H9 (cell line): ENCODE measurements at regions not wholly inside any gene's neighbourhood (a gene's known extent, or its start where the extent isn't known, plus 50 kb on each side); places are given as distances from the start of the nearest gene placed in this dataset.

ENCODE experiments used
- DNase-seq: peaks from one replicate; pipeline ENCODE4 v3.0.0-alpha.2; 2017
- H2AFZ ChIP-seq: one replicate; pipeline ENCODE4 v1.6.1; 2013; ENCODE audit warnings: mild to moderate bottlenecking, low read length, control low read depth, moderate library complexity
- H2AK5ac ChIP-seq: 2 replicates; pipeline ENCODE4 v1.6.1; 2013; ENCODE audit warnings: low read length, control low read depth, mixed read lengths; ENCODE audit not compliant: insufficient read length
- H2BK120ac ChIP-seq: one replicate; pipeline ENCODE4 v1.6.1; 2013; ENCODE audit warnings: low read depth, mild to moderate bottlenecking, low read length, control low read depth, inconsistent platforms; ENCODE audit not compliant: poor library complexity, severe bottlenecking
- H2BK12ac ChIP-seq: 2 replicates; pipeline ENCODE4 v1.6.1; 2013; ENCODE audit warnings: low read length, control low read depth, mixed read lengths, low read depth; ENCODE audit not compliant: insufficient read length
- H2BK15ac ChIP-seq: 2 replicates; pipeline ENCODE4 v1.6.1; 2013; ENCODE audit warnings: low read depth, low read length, control low read depth
- H2BK20ac ChIP-seq: one replicate; pipeline ENCODE4 v1.6.1; 2013; ENCODE audit warnings: low read depth, mild to moderate bottlenecking, low read length, control low read depth, inconsistent platforms; ENCODE audit not compliant: poor library complexity, severe bottlenecking
- H2BK5ac ChIP-seq: 2 replicates; pipeline ENCODE4 v1.6.1; 2013; ENCODE audit warnings: low read length, control low read depth, mixed read lengths; ENCODE audit not compliant: insufficient read length
- H3K14ac ChIP-seq: 2 replicates; pipeline ENCODE4 v1.6.1; 2013; ENCODE audit warnings: low read length, control low read depth; ENCODE audit not compliant: insufficient read depth
- H3K18ac ChIP-seq: 2 replicates; pipeline ENCODE4 v1.6.1; 2013; ENCODE audit warnings: low read depth, mild to moderate bottlenecking, mixed read lengths, low read length, control low read depth; ENCODE audit not compliant: insufficient read length
- H3K23ac ChIP-seq: 2 replicates; pipeline ENCODE4 v1.6.1; 2013; ENCODE audit warnings: low read length, control low read depth, mixed read lengths, low read depth; ENCODE audit not compliant: insufficient read length
- H3K23me2 ChIP-seq: 2 replicates; pipeline ENCODE4 v1.6.1; 2013; ENCODE audit warnings: low read depth, mild to moderate bottlenecking, mixed read lengths, low read length, control low read depth; ENCODE audit not compliant: insufficient read length, poor library complexity, severe bottlenecking
- H3K27ac ChIP-seq: 2 replicates; pipeline ENCODE4 v1.5.1; 2013; ENCODE audit warnings: low read length, control low read depth, mixed read lengths, low read depth; ENCODE audit not compliant: insufficient read length
- H3K27me3 ChIP-seq: 2 replicates; pipeline ENCODE4 v1.6.1; 2013; ENCODE audit warnings: low read length, control low read depth, inconsistent platforms; ENCODE audit not compliant: insufficient read depth
- H3K4ac ChIP-seq: 2 replicates; pipeline ENCODE4 v1.6.1; 2013; ENCODE audit warnings: low read depth, mild to moderate bottlenecking, control low read depth, inconsistent platforms, low read length, moderate library complexity
- H3K4me1 ChIP-seq: 2 replicates; pipeline ENCODE4 v1.6.1; 2013; ENCODE audit warnings: low read length, control low read depth, inconsistent platforms; ENCODE audit not compliant: insufficient read depth
- H3K4me2 ChIP-seq: 2 replicates; pipeline ENCODE4 v1.6.1; 2013; ENCODE audit warnings: low read length, control low read depth, mixed read lengths; ENCODE audit not compliant: insufficient read length, insufficient read depth
- H3K56ac ChIP-seq: 2 replicates; pipeline ENCODE4 v1.6.1; 2013; ENCODE audit warnings: low read depth, mild to moderate bottlenecking, mixed read lengths, low read length, control low read depth; ENCODE audit not compliant: insufficient read length
- H3K79me1 ChIP-seq: 2 replicates; pipeline ENCODE4 v1.6.1; 2013; ENCODE audit warnings: low read depth, mild to moderate bottlenecking, moderate library complexity, low read length, control low read depth, inconsistent platforms; ENCODE audit not compliant: insufficient read depth, poor library complexity, severe bottlenecking
- H3K79me2 ChIP-seq: 2 replicates; pipeline ENCODE4 v1.6.1; 2013; ENCODE audit warnings: low read length, control low read depth, inconsistent platforms; ENCODE audit not compliant: insufficient read depth
- H3K9ac ChIP-seq: 2 replicates; pipeline ENCODE4 v1.6.1; 2013; ENCODE audit warnings: low read length, control low read depth, mixed read lengths; ENCODE audit not compliant: insufficient read length; ENCODE audit errors: extremely low read depth
- H3K9me3 ChIP-seq: one replicate; pipeline ENCODE4 v1.6.1; 2013; ENCODE audit warnings: low read depth, low read length, inconsistent platforms; ENCODE audit not compliant: control insufficient read depth
- H3T11ph ChIP-seq: one replicate; pipeline ENCODE4 v1.6.1; 2013; ENCODE audit warnings: mild to moderate bottlenecking, low read length, control low read depth, inconsistent platforms
- H4K20me1 ChIP-seq: one replicate; pipeline ENCODE4 v1.6.1; 2013; ENCODE audit not compliant: control insufficient read depth, insufficient read length, insufficient read depth
- H4K5ac ChIP-seq: 2 replicates; pipeline ENCODE4 v1.6.1; 2013; ENCODE audit warnings: low read depth, mild to moderate bottlenecking, mixed read lengths, low read length, control low read depth; ENCODE audit not compliant: insufficient read length
- H4K8ac ChIP-seq: replicated peaks from 2 replicates; pipeline ENCODE4 v1.6.1; 2013; ENCODE audit warnings: low read length, control low read depth, mixed read lengths, low read depth; ENCODE audit not compliant: insufficient read length
- H4K91ac ChIP-seq: 2 replicates; pipeline ENCODE4 v1.6.1; 2013; ENCODE audit warnings: low read depth, mild to moderate bottlenecking, moderate library complexity, mixed read lengths, low read length, control low read depth; ENCODE audit not compliant: insufficient read length
- H3K27ac Mint-ChIP-seq, 3 experiments: 2 replicates in 2 of 3; 3 replicates in 1 of 3; pipeline ENCODE4 v1.8.0; 2020 to 2021; ENCODE audit warnings: mixed read lengths in 3 of 3, mild to moderate bottlenecking in 1 of 3, moderate library complexity in 1 of 3
- H3K27me3 Mint-ChIP-seq: 2 replicates; pipeline ENCODE4 v1.8.0; 2021; ENCODE audit warnings: low read depth, mild to moderate bottlenecking, moderate library complexity, mixed read lengths
- H3K36me3 Mint-ChIP-seq, 3 experiments: 2 replicates in 2 of 3; 3 replicates in 1 of 3; pipeline ENCODE4 v1.8.0; 2020 to 2021; ENCODE audit warnings: low read depth in 3 of 3, mixed read lengths in 3 of 3; ENCODE audit not compliant: insufficient read depth in 1 of 3
- H3K4me1 Mint-ChIP-seq, 2 experiments: 2 replicates each; pipeline ENCODE4 v1.8.0; 2020; ENCODE audit warnings: mixed read lengths in 2 of 2
- H3K4me3 Mint-ChIP-seq, 2 experiments: 2 replicates in 1 of 2; 3 replicates in 1 of 2; pipeline ENCODE4 v1.8.0; 2020 to 2021; ENCODE audit warnings: mild to moderate bottlenecking in 2 of 2, mixed read lengths in 2 of 2, moderate library complexity in 1 of 2
- H3K9me3 Mint-ChIP-seq, 2 experiments: 2 replicates in 1 of 2; 3 replicates in 1 of 2; pipeline ENCODE4 v1.8.0; 2020; ENCODE audit warnings: mild to moderate bottlenecking in 2 of 2, mixed read lengths in 2 of 2, moderate library complexity in 1 of 2
- WGBS: extraction: QIAGEN DNeasy Blood & Tissue Kit; methylation state at CpG from one replicate; pipeline ENCODE4 v1.1.7; 2013; ENCODE audit warnings: missing lambda C conversion rate, low lambda C conversion rate, mixed read lengths; ENCODE audit not compliant: insufficient read length; ENCODE audit errors: extremely low coverage; 5-methylcytosine and 5-hydroxymethylcytosine counted together
- TF ChIP-seq, protein P1 (sequence below): fragments of 200-600 bp; sonication (generic); conservative IDR thresholded peaks from 3 replicates; pipeline ENCODE4 v1.8.0; 2021; ENCODE audit warnings: antibody characterized with exemption, mild to moderate bottlenecking

GRCh38 chr9:25017779-25018178, 472.1 kb upstream of the IZUMO3 start:
- Histone ChIP-seq H3K27ac (no peak overlapping the region), H3T11ph (no peak overlapping the region), H3K79me2 (no peaks in the 10 kb centered on the region), H3K4me2 (no peak overlapping the region), H4K91ac (no peak overlapping the region), H3K4me1 (no peaks in the 10 kb centered on the region), H3K56ac (no peak overlapping the region), H3K4ac (no peak overlapping the region), H4K5ac (no peak overlapping the region), H3K18ac (no peak overlapping the region), H2AFZ (no peak overlapping the region), H3K9ac (no peak overlapping the region), H2BK12ac (no peak overlapping the region), H3K23ac (no peak overlapping the region), H3K79me1 (no peaks in the 10 kb centered on the region), H3K27me3 (no peaks in the 10 kb centered on the region), H2BK5ac (no peak overlapping the region), H2AK5ac (no peak overlapping the region), H3K23me2 (no peaks in the 10 kb centered on the region), H4K8ac (no peak overlapping the region), H3K9me3 (no peaks in the 10 kb centered on the region), H2BK20ac (no peak overlapping the region), H3K14ac (no peak overlapping the region), H2BK15ac (no peak overlapping the region), H2BK120ac (no peak overlapping the region), H4K20me1 (no peaks in the 10 kb centered on the region)
- Mint-ChIP-seq H3K36me3 (peaks cover 6 to 24% (median 12%) of the 10 kb centered on the region in 3 experiments; a peak in 5 of 7 replicates), H3K27me3 (no peaks in the 10 kb centered on the region), H3K27ac (no peak overlapping the region), H3K4me1 (no peaks in the 10 kb centered on the region; a peak in 2 of 4 replicates), H3K9me3 (peaks cover 9 to 16% of the 10 kb centered on the region in 2 experiments; a peak in 4 of 5 replicates), H3K4me3 (no peak overlapping the region)
- no peak for DNase-seq
- TF ChIP-seq, protein P1, sequence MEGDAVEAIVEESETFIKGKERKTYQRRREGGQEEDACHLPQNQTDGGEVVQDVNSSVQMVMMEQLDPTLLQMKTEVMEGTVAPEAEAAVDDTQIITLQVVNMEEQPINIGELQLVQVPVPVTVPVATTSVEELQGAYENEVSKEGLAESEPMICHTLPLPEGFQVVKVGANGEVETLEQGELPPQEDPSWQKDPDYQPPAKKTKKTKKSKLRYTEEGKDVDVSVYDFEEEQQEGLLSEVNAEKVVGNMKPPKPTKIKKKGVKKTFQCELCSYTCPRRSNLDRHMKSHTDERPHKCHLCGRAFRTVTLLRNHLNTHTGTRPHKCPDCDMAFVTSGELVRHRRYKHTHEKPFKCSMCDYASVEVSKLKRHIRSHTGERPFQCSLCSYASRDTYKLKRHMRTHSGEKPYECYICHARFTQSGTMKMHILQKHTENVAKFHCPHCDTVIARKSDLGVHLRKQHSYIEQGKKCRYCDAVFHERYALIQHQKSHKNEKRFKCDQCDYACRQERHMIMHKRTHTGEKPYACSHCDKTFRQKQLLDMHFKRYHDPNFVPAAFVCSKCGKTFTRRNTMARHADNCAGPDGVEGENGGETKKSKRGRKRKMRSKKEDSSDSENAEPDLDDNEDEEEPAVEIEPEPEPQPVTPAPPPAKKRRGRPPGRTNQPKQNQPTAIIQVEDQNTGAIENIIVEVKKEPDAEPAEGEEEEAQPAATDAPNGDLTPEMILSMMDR: no peak
- no CpG with 5 or more reads among the region's 1 CpG for WGBS
